Body of pancreas (tissue), 4 donors: ENCODE measurements at regions not wholly inside any gene's neighbourhood (a gene's known extent, or its start where the extent isn't known, plus 50 kb on each side); places are given as distances from the start of the nearest gene placed in this dataset.

Experiments
- CTCF ChIP-seq, 7 experiments: fragments of 450-650 bp in 4 of 7; fragments of 200-600 bp in 3 of 7; sonication (generic) in 3 of 7; IDR thresholded peaks; one replicate each; pipeline ENCODE4 v1.5.1; 2016 to 2019; ENCODE audit warnings: antibody characterized with exemption in 7 of 7
- POLR2A ChIP-seq, 3 donors: fragments of 450-650 bp; IDR thresholded peaks; one replicate each; pipeline ENCODE4 v1.6.1; 2016; ENCODE audit warnings: antibody characterized with exemption in 3 of 3, mild to moderate bottlenecking in 2 of 3

GRCh38 chr10:22848509-22848908 is 79.3 kb upstream of the ARMC3 start:
- TF ChIP-seq CTCF (IDR thresholded peaks at IDR 0.05) (no peak), POLR2A (IDR thresholded peaks at IDR 0.05) (no peak)
